Keratinocyte (primary cell): ENCODE measurements at regions not wholly inside any gene's neighbourhood (a gene's known extent, or its start where the extent isn't known, plus 50 kb on each side); places are given as distances from the start of the nearest gene placed in this dataset.

Experiments used
- DNase-seq: peaks from one replicate; pipeline ENCODE4 v3.0.0-alpha.2; 2011; ENCODE audit warnings: low read depth, missing footprints, low spot score
- FAIRE-seq: peaks from 2 replicates; lab custom pipeline; 2011; peaks lifted over from hg19 to GRCh38; lab: Jason Lieb, UNC
- H2AFZ ChIP-seq: 2 replicates; pipeline ENCODE4 v1.6.0; 2012; ENCODE audit warnings: low read length, control low read depth, inconsistent platforms; ENCODE audit not compliant: control insufficient read depth
- H3K27ac ChIP-seq: 2 replicates; pipeline ENCODE4 v1.5.1; 2011; ENCODE audit warnings: low read length; ENCODE audit not compliant: control insufficient read depth, insufficient read depth
- H3K27me3 ChIP-seq: 3 replicates; pipeline ENCODE4 v1.6.0; 2011; ENCODE audit warnings: low read length; ENCODE audit not compliant: control insufficient read depth, insufficient read depth; ENCODE audit errors: extremely low read depth
- H3K36me3 ChIP-seq, 2 experiments: 2 replicates in 1 of 2; 3 replicates in 1 of 2; pipeline ENCODE4 v1.5.1; 2011; ENCODE audit warnings: low read length in 2 of 2, mild to moderate bottlenecking in 1 of 2; ENCODE audit not compliant: control insufficient read depth in 2 of 2, insufficient read depth in 2 of 2; ENCODE audit errors: extremely low read depth in 1 of 2
- H3K4me1 ChIP-seq: 3 replicates; pipeline ENCODE4 v1.5.1; 2011; ENCODE audit warnings: low read length; ENCODE audit not compliant: control insufficient read depth, insufficient read depth; ENCODE audit errors: extremely low read depth
- H3K4me2 ChIP-seq: 3 replicates; pipeline ENCODE4 v1.6.0; 2011; ENCODE audit warnings: low read depth, low read length; ENCODE audit not compliant: control insufficient read depth, insufficient read depth; ENCODE audit errors: extremely low read depth
- H3K4me3 ChIP-seq, 3 experiments: fragments of 200-600 bp in 1 of 3; sonication (generic) in 1 of 3; 2 replicates in 2 of 3; 3 replicates in 1 of 3; pipeline ENCODE4 v1.5.1; 2011 to 2016; ENCODE audit warnings: low read length in 3 of 3, mild to moderate bottlenecking in 3 of 3, control low read depth in 2 of 3, inconsistent platforms in 1 of 3, low read depth in 1 of 3, mixed read lengths in 1 of 3, mixed run types in 1 of 3, moderate library complexity in 1 of 3; ENCODE audit not compliant: control insufficient read depth in 2 of 3, insufficient read depth in 2 of 3; ENCODE audit errors: extremely low read depth in 1 of 3
- H3K79me2 ChIP-seq: 2 replicates; pipeline ENCODE4 v1.6.0; 2012; ENCODE audit warnings: low read length; ENCODE audit not compliant: control insufficient read depth, insufficient read depth
- H3K9ac ChIP-seq: 3 replicates; pipeline ENCODE4 v1.6.0; 2011; ENCODE audit warnings: low read length; ENCODE audit not compliant: control insufficient read depth, insufficient read depth; ENCODE audit errors: extremely low read depth
- H3K9me1 ChIP-seq: 3 replicates; pipeline ENCODE4 v1.6.0; 2011; ENCODE audit warnings: low read length; ENCODE audit not compliant: control insufficient read depth, insufficient read depth; ENCODE audit errors: extremely low read depth
- H3K9me3 ChIP-seq: 2 replicates; pipeline ENCODE4 v1.5.1; 2012; ENCODE audit warnings: low read depth, low read length; ENCODE audit not compliant: control insufficient read depth
- H4K20me1 ChIP-seq: 3 replicates; pipeline ENCODE4 v1.6.0; 2011; ENCODE audit warnings: low read length; ENCODE audit not compliant: control insufficient read depth, insufficient read depth; ENCODE audit errors: extremely low read depth
- CTCF ChIP-seq, 3 experiments: IDR thresholded peaks in 1 of 3; conservative IDR thresholded peaks in 1 of 3; optimal IDR thresholded peaks in 1 of 3; 2 replicates in 2 of 3; 3 replicates in 1 of 3; pipeline versions ENCODE3 to v1.5.1; 2011; ENCODE audit warnings: low read length in 3 of 3, mild to moderate bottlenecking in 3 of 3, moderate library complexity in 2 of 3, control low read depth in 1 of 3, inconsistent platforms in 1 of 3; ENCODE audit not compliant: insufficient read depth in 2 of 3; ENCODE audit errors: extremely low read depth in 1 of 3
- EZH2 ChIP-seq: IDR thresholded peaks from one replicate; pipeline ENCODE4 v1.6.1; 2012; ENCODE audit warnings: inconsistent platforms, mild to moderate bottlenecking, low read length, moderate library complexity
- dilution Hi-C: fragments of 300-500 bp; cut with MboI; formaldehyde crosslinking; loops from one replicate; pipeline ENCODE4 v1.7.0; 2020; ENCODE audit warnings: low sequenced_read_pairs; ENCODE audit not compliant: extremely low pct_ligation_motif_present

- no peak overlapping the region for H3K4me2 ChIP-seq
- H3K27me3 ChIP-seq: no peaks in the 10 kb centered on the region
- H3K4me1 ChIP-seq: no peaks in the 10 kb centered on the region
- H3K36me3 ChIP-seq: no peaks in the 10 kb centered on the region
- no peaks in the 10 kb centered on the region for H3K9me3 ChIP-seq
- no peaks in the 10 kb centered on the region for H4K20me1 ChIP-seq
- H3K4me3 ChIP-seq: no peak overlapping the region
- no peak overlapping the region for H3K9ac ChIP-seq
- no peak for FAIRE-seq
- H3K9me1 ChIP-seq: no peaks in the 10 kb centered on the region
- no peaks in the 10 kb centered on the region for H3K79me2 ChIP-seq
- H2AFZ ChIP-seq: no peak overlapping the region
- no peak for DNase-seq
- TF ChIP-seq CTCF (optimal IDR thresholded peaks at IDR 0.05 in 1 of 3, IDR thresholded peaks at IDR 0.05 in 1 of 3, conservative IDR thresholded peaks at IDR 0.05 in 1 of 3; ENCODE audit: extremely low read depth in 1 of 3, insufficient read depth in 2 of 3, low read length in 3 of 3): no peak
- TF ChIP-seq EZH2: no peak
- H3K27ac ChIP-seq: no peak overlapping the region
- dilution Hi-C loops: no loop called here
Observed at GRCh38 chr13:66219506-66219905, 1010.6 kb downstream of the PCDH9 start.

- H3K4me2 ChIP-seq: no peak overlapping the region
- no peak overlapping the region for H3K27ac ChIP-seq
- DNase-seq (no peak), FAIRE-seq (no peak)
- H4K20me1 ChIP-seq: no peaks in the 10 kb centered on the region
- no peaks in the 10 kb centered on the region for H3K36me3 ChIP-seq
- no peaks in the 10 kb centered on the region for H3K27me3 ChIP-seq
- H3K79me2 ChIP-seq: no peaks in the 10 kb centered on the region
- H3K9me1 ChIP-seq: no peaks in the 10 kb centered on the region
- dilution Hi-C loops: no loop called here
- H3K9ac ChIP-seq: no peak overlapping the region
- H3K9me3 ChIP-seq: no peaks in the 10 kb centered on the region
- TF ChIP-seq EZH2 (no peak), CTCF (optimal IDR thresholded peaks at IDR 0.05 in 1 of 3, IDR thresholded peaks at IDR 0.05 in 1 of 3, conservative IDR thresholded peaks at IDR 0.05 in 1 of 3; ENCODE audit: extremely low read depth in 1 of 3, insufficient read depth in 2 of 3, low read length in 3 of 3) (no peak)
- no peak overlapping the region for H2AFZ ChIP-seq
- no peak overlapping the region for H3K4me3 ChIP-seq
- H3K4me1 ChIP-seq: no peaks in the 10 kb centered on the region
Observed at GRCh38 chr13:66218583-66218982, 1011.6 kb downstream of the PCDH9 start.
